Erythroblast (primary cell): ENCODE measurements at regions not wholly inside any gene's neighbourhood (a gene's known extent, or its start where the extent isn't known, plus 50 kb on each side); places are given as distances from the start of the nearest gene placed in this dataset.

Source experiments
- GATA1 ChIP-seq: IDR thresholded peaks from 2 replicates; pipeline ENCODE4 v1.6.1; 2011; ENCODE audit warnings: low read depth, mild to moderate bottlenecking, control low read depth, low read length, moderate library complexity
- POLR2A ChIP-seq: IDR thresholded peaks from 2 replicates; pipeline ENCODE4 v1.6.1; 2011; ENCODE audit warnings: mild to moderate bottlenecking, low read length

- TF ChIP-seq POLR2A = no peak
- TF ChIP-seq GATA1 = no peak
These were observed 598.1 kb downstream of the SH2D4B start for GRCh38 chr10:81135851-81136250.
